GM21515 (cell line): ENCODE measurements at regions not wholly inside any gene's neighbourhood (a gene's known extent, or its start where the extent isn't known, plus 50 kb on each side); places are given as distances from the start of the nearest gene placed in this dataset.

Source experiments
- ATAC-seq: cut with Tn5 transposase; IDR thresholded peaks from one replicate; pipeline ENCODE4 v1.9.1; 2021; ENCODE audit not compliant: unreplicated experiment

DNA sequence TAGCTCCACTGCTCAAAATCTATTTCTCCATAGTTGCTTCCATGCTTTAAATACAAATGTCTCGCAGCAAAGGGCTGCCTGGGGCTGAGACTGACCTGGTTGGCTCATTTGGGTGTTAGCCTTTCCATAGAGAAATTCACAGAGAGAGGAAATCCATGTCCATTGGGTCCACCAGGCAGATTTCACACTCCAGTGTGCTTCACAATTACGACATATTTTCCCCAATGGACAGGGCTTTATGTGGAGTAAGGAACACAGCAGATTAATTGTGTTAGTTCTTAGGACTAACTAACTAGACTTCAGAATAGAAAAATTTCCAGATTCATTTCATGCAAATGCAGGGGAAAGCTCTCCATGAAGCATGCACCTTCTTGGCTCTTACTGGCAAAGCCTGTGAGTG, 180.7 kb downstream of the FBXO15 start:
- ATAC-seq: no peak

- ATAC-seq: no peak
Measured at GRCh38 chr18:73962256-73962655, 185.4 kb downstream of the FBXO15 start.

- ATAC-seq: no peak
Measured at GRCh38 chr18:73961804-73962203, 185.8 kb downstream of the FBXO15 start.

DNA sequence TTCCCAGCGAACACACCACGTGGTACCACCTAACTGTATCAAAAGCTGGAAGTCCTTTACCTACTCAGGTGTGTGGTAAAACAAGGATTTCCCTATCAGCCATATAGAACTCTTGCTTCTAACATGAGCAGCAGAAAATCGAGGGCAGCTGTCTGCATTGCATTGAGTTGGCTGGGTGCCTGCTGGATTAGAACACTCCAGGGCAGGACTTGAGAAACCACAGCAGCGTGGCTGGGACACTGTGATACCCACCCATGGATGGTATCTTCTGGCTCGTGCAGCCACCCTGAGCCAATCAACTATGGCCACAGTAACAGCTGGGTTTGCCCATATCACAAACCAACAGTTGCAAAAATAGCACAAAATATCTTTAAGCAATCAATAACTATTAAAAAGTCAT, 188.3 kb downstream of the FBXO15 start:
- no peak for ATAC-seq

- ATAC-seq: no peak
Measured at GRCh38 chr18:73954268-73954667, 193.4 kb downstream of the FBXO15 start.

DNA sequence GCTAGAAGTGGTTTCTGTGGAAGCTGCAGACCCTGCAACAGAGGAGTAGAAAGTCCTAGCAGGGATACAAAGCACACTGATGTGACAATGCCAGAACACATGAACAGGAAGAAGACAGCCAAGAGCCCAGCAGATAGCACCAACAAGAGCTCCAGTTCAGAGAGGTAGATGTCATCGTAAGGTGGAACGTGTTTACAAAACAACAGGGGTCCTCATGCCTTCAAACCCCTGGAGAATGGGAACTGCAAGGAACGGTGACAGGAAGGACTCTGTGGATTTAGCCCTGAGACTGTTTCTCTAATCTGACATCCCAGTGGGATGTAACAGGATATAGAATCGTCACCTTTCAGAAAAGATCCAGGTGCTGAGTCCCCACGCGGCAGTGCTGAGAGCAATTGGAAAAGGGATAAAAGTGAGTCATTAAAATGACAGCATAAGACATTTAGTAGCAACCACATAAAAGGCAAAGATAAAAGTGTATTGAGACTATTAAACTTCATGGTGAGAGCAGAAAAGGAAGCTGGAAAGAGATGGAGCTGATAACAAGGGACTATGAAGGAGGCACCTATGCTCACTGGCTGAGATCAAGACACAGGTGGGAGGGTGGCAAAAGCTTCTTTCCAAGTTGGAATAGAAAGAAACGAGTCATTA, 195.2 kb downstream of the FBXO15 start:
- no peak for ATAC-seq

DNA sequence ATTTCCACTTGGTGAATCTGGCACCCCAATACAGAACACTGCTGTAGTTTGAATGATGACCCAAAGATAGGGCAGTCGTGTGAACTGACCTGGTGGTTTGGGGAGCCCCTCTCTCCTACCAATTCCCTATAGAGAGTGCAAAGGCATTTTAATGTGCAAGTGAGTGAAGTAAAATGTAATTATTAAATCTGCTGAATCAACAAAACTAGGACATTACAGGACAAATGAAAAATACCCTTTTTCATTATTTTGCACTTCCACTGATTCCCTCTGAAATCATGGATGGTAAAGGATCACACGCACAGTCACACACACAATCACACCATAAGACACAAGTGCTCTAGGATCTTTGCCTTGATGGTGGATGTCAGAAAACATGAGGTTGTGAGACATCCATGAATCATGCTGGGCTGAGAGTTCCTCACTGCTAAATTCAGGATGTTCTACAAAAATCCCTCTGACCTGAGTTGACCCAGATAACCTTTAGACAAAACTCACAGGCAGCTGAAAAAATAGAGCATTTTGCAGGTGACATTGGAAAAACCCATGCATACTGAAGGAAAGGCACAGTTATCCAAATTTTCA, 197.4 kb downstream of the FBXO15 start:
- ATAC-seq: no peak

DNA sequence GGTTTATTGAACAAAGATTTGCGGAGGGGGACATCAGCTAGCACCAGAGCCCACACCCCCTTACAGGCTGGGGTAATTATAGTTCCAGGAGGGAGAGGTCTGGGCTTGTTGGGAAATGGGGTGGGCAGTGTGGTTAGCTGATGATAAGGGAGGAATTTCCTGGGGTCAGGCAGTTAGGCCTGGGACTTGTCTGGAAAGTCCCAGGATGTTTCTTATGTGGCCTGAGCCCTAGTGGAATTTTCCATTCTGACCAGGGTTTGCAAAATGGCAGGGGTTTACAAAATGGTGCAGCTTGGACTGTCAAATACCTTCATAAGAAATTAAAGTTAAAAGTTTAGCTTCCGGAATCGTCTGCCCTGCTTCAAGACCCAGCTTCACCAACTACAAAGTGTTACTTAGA, 199.1 kb downstream of the FBXO15 start:
- ATAC-seq: no peak

GRCh38 chr18:73948084-73948483, 199.6 kb downstream of the FBXO15 start:
- ATAC-seq: no peak

DNA sequence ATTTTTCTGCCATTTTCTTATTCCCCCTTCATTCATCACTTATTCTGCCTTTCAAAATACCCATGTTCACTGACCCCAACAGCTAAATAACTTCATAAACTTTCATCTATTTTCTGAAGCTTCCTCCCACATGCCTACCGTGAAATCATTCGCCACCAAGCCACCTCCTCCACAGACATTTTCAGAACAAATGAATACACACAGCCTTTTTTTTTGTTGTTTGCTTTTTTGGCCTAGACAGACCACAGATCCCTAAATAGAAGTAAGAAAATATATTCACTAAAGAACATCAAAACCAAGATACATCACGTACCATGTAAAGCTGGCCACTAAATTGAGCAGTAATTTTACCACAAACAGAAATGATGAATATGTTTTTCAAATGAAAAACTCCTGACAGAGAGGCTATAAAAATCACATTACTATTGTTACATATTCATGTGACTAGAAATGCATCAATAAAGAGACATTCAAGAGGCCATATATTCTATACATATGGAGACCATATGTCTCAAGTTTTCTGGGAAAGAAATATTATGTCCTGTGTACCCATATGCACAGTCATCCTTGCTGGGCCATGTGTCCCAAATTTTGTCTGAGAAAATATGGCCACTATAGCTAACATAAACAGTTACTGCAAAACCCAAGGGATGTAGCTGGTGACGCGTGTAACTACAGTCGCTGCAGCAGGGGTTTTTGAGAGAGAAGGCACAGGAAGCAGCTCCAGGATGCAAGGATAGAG, 200.3 kb downstream of the FBXO15 start:
- ATAC-seq: no peak

- no peak for ATAC-seq
Measured at GRCh38 chr18:73945130-73945792, 202.4 kb downstream of the FBXO15 start.

DNA sequence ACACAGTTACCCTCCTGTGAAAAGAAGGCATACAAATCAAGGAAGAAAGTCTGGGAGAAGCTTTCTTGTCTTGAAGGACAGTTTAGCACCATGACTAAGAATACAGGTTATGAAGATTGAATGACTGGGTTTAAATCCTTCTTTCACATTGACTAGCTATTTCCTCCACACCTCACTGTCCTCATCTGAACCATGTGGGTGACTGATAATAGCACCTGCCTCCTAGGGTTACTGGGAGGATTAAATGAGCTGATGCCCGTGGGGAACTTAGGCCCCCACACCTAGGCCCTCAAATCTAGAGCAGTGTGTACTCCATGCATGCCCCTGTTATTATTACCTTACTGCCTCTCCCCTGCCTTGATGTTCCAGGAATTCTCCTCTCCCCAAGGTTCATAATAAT, 202.9 kb downstream of the FBXO15 start:
- no peak for ATAC-seq

GRCh38 chr18:73943763-73944162, 203.9 kb downstream of the FBXO15 start:
- ATAC-seq: no peak

DNA sequence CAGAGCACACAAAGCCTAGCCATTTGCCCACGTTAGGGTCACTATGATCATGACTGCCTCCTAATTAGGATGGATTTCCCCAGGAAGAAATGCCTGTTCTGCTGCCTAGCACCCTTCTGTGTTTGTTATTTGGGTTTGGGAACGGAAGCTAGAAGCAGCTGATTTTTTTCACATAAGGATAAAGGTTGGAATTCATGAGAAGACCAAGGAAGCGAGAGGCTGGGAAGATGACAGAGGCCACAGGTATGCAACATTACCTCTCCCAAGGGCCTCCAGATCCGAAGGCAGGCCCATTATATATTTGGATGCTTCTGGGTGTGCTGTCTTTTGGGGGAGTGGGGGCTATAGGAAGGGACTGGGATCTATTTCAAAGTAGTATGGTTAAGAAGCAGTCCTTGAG, 204.7 kb downstream of the FBXO15 start:
- ATAC-seq: no peak

GRCh38 chr18:73942081-73942625, 205.5 kb downstream of the FBXO15 start:
- no peak for ATAC-seq

- no peak for ATAC-seq
Measured at GRCh38 chr18:73940721-73941120, 206.9 kb downstream of the FBXO15 start.

DNA sequence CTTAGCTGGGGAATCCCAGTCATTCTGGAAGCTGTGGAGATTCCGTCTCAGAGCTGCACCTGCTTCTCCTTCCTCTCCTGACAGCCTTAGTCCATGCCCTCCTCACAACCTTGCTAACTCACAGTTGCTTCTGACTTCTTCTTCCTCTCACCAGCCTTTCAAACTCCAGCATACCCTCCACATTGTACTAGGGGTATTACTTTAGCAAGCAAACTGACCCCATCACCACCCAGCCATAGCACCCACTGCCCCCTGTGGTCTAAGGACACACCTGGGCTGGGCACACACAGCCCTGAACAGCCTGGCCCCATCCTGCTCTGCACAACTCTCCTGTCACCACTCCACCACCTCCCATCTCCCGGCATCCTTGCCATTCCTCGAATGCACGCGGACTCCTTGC, 208.2 kb downstream of the FBXO15 start:
- no peak for ATAC-seq

GRCh38 chr18:73933685-73934084, 213.9 kb downstream of the FBXO15 start:
- no peak for ATAC-seq

GRCh38 chr18:73932976-73933375, 214.7 kb downstream of the FBXO15 start:
- no peak for ATAC-seq

GRCh38 chr18:73927496-73927895, 220.1 kb downstream of the FBXO15 start:
- ATAC-seq: no peak

DNA sequence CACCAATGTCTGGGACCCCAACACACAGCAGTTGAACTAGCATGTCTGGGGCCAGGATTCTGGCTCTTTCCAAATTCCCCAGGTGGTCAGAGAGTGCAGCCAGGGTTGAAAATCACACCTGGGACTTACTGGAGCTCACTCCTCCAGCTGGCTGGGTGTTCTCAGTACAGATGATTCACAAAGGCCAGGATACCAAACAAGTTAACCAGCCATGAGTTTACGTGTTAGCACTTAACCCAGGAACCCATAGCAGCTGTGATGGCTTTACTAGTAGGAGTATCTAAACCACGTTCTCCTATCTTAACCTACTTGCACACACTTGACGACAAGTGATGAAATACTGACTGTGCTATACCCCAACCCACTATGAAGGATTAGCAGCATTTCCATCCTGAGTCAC, 222.8 kb downstream of the FBXO15 start:
- ATAC-seq: no peak

- ATAC-seq: no peak
Measured at GRCh38 chr18:73924307-73924706, 223.3 kb downstream of the FBXO15 start.
